NCI-H748 treated with DMSO at 0.1 percent for 48 hours (cell line): ENCODE measurements at regions not wholly inside any gene's neighbourhood (a gene's known extent, or its start where the extent isn't known, plus 50 kb on each side); places are given as distances from the start of the nearest gene placed in this dataset.

Source experiments
- DNase-seq: peaks from one replicate; lab custom pipeline; 2025; lab: John Stamatoyannopoulos, UW

DNA sequence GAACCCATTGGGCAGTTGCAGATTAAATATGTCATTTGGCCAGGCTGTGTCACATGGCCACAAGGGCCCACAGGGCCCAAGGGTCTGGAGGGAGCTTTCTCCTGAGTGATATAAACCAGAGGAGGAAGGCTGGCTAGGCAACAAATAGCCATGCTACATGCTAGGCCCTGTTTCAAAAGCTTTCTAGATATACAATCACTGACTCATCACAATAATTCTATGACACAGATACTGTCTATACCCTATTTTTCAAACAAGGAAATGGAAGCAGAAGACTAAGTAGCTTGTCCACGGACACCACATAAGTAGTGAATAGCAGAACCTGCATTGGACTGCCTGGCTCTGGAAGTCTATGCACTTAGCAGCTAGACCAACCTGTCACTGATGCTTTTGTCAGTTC, 625.4 kb downstream of the NTRK3 start:
- DNase-seq, result no peak

GRCh38 chr15:87628311-87628710, 628.2 kb downstream of the NTRK3 start:
- DNase-seq, result no peak

DNA sequence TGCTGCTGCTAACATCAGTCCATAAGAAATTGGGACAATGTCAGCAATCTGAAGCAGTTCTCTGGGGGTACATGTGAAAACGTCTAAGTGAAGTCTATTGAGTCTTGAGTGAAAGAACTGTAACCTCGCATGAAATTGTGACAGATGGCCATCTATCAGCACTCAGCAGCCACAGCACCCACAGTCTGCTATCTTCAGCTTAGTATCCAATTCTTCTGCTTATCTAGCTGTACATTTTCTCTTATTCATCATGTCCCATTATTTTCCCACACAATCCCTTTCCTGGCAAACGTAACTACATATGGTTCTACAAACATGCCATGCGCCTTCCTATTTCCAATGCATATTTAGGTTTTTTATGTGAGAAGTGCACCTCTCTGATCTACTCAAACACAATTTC, 629.7 kb downstream of the NTRK3 start:
- no peak for DNase-seq

GRCh38 chr15:87623832-87624231, 632.7 kb downstream of the NTRK3 start:
- DNase-seq, result no peak

- DNase-seq, result no peak
Measured at GRCh38 chr15:87620393-87620792, 636.1 kb downstream of the NTRK3 start.

DNA sequence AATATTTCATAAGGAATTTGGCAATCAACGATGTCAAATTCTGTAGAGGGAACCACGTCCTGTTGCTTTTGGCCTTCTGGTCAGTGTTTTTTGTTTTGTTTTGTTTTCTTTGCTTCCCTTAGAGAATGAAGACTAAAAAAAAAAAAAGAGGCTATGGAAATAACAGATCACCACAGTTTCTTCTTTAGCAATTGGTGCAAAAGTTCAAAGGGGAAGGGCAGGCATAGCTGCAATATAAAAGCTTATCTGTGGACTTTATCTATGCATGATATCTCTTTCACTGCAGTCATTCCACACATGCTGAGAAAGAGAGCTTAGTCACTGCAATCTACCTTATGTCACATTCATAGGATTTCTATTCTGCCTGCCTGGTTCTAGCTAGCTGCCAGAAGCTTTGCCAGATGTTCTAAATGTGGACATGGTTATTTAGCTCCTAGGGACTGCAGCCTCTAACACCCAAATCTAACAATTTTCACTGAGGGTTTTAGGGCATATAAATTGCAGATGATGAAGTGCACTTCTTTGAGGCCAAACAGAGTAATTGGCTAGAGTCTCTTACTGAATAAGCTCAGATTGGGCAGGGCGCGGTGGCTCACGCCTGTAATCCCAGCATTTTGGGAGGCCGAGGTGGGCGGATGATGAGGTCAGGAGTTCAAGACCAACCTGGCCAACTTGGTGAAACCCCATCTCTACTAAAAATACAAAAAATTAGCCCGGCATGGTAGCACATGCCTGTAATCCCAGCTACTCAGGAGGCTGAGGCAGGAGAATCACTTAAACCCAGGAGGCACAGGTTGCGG, 637.2 kb downstream of the NTRK3 start:
- no peak for DNase-seq

- no peak for DNase-seq
Measured at GRCh38 chr15:87618203-87618725, 638.3 kb downstream of the NTRK3 start.

GRCh38 chr15:87614704-87615103, 641.8 kb downstream of the NTRK3 start:
- peak; percentile 44 for DNase-seq

- DNase-seq, result no peak
Measured at GRCh38 chr15:87610366-87610765, 646.2 kb downstream of the NTRK3 start.

- no peak for DNase-seq
Measured at GRCh38 chr15:87609894-87610293, 646.6 kb downstream of the NTRK3 start.

GRCh38 chr15:87609474-87609873, 647.1 kb downstream of the NTRK3 start:
- no peak for DNase-seq

- DNase-seq, result no peak
Measured at GRCh38 chr15:87608238-87609028, 648.1 kb downstream of the NTRK3 start.

DNA sequence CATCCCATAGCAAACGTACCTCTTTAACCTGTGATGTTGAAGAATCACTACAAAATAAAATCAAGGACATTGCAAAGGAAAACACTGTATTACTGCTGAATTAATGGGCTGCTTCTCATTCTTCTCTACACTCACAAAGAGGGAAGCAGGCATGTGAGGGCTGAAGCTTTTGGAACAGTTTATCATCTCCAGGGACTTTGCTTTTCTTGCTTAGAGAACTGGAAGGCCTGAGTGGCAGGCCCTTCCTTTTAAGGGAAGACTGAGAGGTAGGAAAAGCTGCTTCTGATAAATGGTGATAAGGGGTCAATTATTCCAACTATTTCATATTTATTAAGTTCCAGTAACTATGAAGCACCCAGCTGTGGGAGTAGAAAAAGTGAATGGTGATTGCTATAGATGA, 649.6 kb downstream of the NTRK3 start:
- DNase-seq, result no peak

DNA sequence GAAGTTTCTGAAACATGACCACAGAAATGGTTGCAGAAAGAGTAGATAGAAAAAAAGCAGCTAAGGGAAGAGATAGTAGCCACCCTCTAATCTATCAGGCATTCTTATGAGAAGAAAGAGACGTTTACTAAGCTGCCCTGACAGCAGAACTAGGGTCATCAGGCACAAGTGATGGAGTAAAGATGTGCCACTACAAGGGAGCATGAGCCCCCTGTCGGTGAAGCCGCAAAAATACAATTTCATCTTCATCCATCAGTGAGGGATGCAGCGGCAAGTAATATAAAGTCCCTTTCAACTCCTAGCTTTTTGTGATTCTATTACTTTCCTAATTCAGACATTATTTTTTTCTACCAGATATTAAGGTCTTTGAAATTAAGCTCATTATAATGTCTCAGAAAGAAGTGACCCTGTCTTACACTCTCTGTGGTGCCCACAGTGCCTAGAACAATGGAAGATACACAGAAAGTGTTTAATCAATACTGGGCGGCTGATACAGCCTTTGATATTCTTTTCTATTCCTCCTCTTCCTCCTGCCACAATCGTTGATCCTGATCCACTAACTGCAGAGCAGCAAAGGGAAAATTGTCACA, 651.6 kb downstream of the NTRK3 start:
- DNase-seq, result peak; percentile 17

DNA sequence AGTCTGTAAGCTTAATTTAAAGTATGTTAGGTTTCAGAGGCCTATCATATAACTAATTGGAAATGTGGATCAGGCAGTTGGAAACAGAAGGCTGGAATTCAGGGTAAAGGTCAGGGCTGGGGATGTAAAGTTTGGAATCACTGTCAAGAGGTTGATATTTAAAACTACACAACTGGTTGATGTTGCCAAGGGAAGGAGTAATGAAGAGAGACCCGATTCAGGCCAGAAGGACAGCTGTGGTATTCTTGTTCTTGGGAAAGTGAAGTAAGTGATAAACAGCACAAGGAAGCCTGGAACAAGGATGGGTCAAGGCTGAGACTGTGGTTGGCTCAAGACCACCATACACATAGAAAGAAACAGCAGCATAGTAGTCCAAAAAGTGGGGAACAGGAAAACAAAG, 654.2 kb downstream of the NTRK3 start:
- no peak for DNase-seq

DNA sequence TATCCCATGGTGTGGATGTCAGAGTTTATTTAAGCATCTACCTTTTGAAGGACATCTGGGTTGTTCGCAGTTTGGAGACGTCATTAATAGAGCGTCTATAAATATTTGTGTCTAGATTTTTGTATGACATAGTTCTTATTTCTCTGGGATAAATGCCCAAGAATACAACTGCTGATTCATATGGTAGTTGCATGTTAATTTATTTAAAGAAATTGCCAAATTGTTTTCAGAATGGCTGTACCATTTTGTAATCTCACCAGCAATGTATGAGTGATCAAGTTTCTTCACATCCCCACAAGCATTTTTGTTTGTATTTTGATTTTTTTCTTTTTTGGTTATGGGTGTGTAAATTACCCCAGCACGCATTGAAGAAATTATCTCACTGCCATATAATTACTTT, 656.9 kb downstream of the NTRK3 start:
- DNase-seq, result no peak

DNA sequence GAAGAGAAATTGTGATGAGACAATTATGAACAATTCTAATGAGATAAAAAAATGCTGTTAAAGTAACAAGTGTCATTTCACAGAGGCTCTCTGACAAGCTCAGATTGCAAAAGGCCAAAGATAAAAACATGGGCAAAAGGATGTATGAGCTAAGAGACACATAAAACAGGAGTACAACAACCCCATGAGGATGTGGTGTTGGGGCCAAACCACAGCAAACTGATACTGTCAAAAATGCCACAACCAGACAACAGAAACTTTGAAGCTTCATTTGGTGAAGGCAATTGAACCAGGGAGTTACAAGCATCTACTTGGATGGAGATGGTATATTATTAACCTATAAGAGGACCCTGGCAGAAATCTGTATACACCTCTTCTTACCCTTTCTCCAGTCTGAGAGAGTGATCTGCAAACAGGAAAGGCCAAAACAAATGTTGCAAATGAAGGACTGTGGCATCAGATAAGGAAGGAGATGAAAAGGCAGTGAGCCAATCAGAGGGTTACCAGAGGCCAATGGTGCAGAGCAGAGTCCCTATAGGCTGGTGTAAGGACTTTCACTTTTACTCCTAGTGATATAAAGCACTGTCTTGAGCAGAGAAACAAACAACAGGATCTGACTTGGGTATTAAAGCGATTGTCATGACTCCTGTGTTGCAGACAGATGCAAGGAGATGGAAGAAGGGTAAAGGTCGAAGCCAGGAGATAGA, 659.0 kb downstream of the NTRK3 start:
- DNase-seq, result no peak

- no peak for DNase-seq
Measured at GRCh38 chr15:87591582-87591981, 665.0 kb downstream of the NTRK3 start.

DNA sequence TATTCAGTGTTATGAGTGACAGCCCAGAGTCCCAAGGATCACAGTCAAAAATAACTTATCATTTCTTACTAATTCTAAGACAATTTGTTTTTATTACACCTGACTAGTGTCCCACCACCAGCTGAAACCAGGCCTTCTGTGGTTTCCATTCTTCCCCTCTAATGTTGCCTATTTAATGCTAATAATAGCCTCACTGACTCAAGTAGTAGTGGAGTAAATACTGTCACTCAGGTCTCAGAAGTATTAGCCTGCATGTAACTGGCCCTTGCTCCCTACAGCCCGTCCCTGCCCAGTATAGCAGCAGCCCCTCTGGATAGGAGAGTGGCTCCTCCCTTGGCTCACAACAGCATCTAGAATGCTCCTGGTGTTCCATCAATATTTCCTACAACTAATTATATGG, 665.5 kb downstream of the NTRK3 start:
- no peak for DNase-seq

DNA sequence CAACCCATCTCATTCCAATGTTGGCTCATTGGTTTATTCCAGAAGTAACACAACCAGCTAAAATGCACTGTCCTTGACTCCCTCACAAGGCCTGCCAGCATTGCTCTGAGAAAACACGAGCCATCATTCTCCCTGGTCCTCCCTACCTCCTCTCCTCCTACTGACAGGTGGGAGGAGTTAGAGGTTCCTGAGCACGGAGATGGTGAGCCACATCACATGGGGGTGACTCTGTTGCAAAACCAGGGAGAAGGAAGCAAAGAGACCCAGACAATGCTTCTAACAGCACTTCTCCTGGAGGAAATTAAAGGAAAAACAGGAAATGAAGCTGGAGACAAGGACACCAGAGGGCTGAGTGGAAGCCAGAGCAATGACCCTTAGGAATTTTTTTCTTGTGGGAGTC, 667.4 kb downstream of the NTRK3 start:
- DNase-seq, result no peak

DNA sequence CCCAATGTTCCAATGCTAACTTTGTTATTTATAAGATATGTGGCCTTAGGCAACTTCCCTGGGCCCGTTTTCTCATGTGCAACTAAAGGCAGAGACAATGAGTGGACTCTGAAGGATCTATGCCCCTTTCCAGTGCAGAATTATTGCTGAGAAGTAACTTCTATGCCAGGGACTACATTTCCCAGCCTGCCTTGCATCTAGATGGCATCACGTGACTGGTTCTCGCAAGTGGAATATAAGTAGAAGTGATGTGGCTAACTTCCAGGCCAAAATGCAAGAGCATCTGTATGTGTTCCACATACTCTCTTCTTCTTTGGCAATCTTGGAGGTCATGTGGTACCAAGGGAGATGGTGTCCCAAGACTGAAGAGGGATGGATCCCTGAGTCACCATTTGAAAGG, 674.4 kb downstream of the NTRK3 start:
- no peak for DNase-seq

DNA sequence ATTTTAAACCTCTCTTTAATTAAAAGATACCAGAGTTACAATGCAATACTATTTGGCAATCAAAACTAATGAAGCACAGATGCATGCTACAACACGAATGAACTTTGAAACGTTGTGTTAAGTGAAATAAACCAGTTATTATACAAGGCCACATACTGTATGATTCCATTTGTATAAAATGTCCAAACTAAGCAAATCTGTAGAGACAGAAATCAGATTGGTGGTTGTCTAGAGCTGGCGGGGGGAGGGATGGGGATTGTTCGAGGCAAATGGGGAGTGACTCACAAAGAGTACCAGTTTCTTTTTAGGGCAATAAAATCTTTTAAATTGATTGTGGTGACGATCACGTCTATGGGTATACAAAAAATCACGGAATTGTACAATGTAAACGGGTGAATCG, 677.0 kb downstream of the NTRK3 start:
- DNase-seq, result no peak
